ENCODE measurements at regions not wholly inside any gene's neighbourhood (a gene's known extent, or its start where the extent isn't known, plus 50 kb on each side); places are given as distances from the start of the nearest gene placed in this dataset.

DNA sequence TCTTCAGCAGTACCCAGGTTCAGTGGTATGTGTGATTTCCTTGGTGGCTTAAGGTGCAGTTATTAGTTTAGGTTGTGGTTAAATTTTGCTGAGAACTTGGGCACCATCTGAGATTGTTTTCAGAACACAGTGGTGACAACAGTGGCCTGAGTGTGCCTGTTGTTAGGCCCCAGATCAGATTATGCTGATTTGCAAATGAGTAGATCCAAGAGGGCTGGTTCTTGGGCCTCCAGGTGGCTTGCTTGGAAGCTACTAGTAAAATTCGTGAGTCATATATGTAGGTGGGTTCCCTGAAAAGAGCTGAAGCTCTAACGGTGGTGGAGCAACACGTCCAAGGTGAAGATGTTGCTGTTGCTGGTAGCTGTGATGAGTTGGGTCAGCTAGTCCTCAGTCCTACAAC is 2619.6 kb downstream of the PCDH7 start:
- TF ChIP-seq, protein P1, sequence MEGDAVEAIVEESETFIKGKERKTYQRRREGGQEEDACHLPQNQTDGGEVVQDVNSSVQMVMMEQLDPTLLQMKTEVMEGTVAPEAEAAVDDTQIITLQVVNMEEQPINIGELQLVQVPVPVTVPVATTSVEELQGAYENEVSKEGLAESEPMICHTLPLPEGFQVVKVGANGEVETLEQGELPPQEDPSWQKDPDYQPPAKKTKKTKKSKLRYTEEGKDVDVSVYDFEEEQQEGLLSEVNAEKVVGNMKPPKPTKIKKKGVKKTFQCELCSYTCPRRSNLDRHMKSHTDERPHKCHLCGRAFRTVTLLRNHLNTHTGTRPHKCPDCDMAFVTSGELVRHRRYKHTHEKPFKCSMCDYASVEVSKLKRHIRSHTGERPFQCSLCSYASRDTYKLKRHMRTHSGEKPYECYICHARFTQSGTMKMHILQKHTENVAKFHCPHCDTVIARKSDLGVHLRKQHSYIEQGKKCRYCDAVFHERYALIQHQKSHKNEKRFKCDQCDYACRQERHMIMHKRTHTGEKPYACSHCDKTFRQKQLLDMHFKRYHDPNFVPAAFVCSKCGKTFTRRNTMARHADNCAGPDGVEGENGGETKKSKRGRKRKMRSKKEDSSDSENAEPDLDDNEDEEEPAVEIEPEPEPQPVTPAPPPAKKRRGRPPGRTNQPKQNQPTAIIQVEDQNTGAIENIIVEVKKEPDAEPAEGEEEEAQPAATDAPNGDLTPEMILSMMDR (conservative IDR thresholded peaks at IDR 0.05; ENCODE audit: low read depth, low read length) = no peak
- no peak for TF ChIP-seq EZH2phosphoT487 (IDR thresholded peaks at IDR 0.05; ENCODE audit: borderline replicate concordance, low read length)
